Neutrophil (primary cell): ENCODE measurements at regions not wholly inside any gene's neighbourhood (a gene's known extent, or its start where the extent isn't known, plus 50 kb on each side); places are given as distances from the start of the nearest gene placed in this dataset.
"Not testable (repeated sequence)": the region's sequence is repeated elsewhere in the genome, so short reads cannot be mapped to it uniquely, and the experiment has no call there.

Experiments used
- H3K27ac ChIP-seq: fragments of 200-600 bp; sonication (generic); 2 replicates; pipeline ENCODE4 v1.5.1; 2016; ENCODE audit warnings: mild to moderate bottlenecking, moderate library complexity
- H3K27me3 ChIP-seq: fragments of 200-600 bp; sonication (generic); 2 replicates; pipeline ENCODE4 v1.6.0; 2016; ENCODE audit warnings: mild to moderate bottlenecking
- H3K36me3 ChIP-seq: fragments of 200-600 bp; sonication (generic); 2 replicates; pipeline ENCODE4 v1.5.1; 2017
- H3K4me1 ChIP-seq, 2 experiments: fragments of 200-600 bp in 1 of 2; sonication (generic) in 1 of 2; 1 replicate in 1 of 2; 2 replicates in 1 of 2; pipeline versions ENCODE4 v1.5.1 to v1.6.1; 2013 to 2016; ENCODE audit warnings: low read depth in 1 of 2, low read length in 1 of 2, mild to moderate bottlenecking in 1 of 2, moderate library complexity in 1 of 2; ENCODE audit not compliant: control insufficient read depth in 1 of 2, insufficient read depth in 1 of 2
- H3K4me3 ChIP-seq, 2 experiments: fragments of 200-600 bp in 1 of 2; sonication (generic) in 1 of 2; 1 replicate in 1 of 2; 2 replicates in 1 of 2; pipeline ENCODE4 v1.5.1; 2013 to 2016; ENCODE audit warnings: low read depth in 1 of 2, low read length in 1 of 2, mild to moderate bottlenecking in 1 of 2, moderate library complexity in 1 of 2
- H3K9me3 ChIP-seq: fragments of 200-600 bp; sonication (generic); 2 replicates; pipeline ENCODE4 v1.5.1; 2016
- TF ChIP-seq, protein P1 (sequence below): fragments of 200-600 bp; sonication (generic); IDR thresholded peaks from 2 replicates; pipeline ENCODE4 v1.5.1; 2016; ENCODE audit warnings: antibody characterized with exemption

DNA sequence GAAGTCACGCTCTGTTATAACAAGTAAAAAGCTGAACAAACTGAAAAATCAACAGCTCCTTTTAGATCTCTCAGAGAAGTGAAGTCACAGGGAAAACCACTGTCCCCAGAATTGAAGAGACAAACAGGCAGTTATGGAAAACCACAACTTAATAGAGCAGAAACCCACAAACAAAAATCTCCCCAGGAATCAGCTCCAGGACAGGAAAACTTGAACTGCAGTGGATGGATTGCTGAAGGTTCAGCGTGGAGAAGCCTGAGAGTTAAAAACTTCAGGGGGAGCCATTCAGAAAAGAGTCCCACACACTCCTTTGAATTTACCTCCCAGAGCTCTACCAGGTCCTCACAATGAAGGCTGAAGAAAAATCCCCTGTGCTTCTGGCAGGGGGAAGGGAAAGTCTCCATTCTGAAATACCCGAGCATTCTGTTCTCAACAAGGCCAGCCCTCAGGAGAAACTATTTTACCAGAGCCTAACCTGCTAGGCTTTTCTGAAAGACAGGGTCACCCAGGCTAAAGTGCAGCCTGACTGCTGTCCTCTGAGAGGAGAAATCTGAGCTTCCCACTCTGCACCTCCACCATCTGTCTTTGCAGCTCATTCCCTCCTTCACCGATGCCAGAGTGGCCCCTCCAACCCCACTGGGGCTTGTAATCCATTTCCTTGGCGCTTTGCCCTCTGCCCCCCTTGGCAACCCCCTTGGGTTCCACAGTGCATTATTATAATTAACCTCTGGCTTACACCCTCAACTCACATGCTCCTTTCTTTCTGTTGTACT lies 65.0 kb upstream of the CCNY start:
- TF ChIP-seq, protein P1, sequence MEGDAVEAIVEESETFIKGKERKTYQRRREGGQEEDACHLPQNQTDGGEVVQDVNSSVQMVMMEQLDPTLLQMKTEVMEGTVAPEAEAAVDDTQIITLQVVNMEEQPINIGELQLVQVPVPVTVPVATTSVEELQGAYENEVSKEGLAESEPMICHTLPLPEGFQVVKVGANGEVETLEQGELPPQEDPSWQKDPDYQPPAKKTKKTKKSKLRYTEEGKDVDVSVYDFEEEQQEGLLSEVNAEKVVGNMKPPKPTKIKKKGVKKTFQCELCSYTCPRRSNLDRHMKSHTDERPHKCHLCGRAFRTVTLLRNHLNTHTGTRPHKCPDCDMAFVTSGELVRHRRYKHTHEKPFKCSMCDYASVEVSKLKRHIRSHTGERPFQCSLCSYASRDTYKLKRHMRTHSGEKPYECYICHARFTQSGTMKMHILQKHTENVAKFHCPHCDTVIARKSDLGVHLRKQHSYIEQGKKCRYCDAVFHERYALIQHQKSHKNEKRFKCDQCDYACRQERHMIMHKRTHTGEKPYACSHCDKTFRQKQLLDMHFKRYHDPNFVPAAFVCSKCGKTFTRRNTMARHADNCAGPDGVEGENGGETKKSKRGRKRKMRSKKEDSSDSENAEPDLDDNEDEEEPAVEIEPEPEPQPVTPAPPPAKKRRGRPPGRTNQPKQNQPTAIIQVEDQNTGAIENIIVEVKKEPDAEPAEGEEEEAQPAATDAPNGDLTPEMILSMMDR, result no peak
- no peaks in the 10 kb centered on the region for H3K27me3 ChIP-seq
- no peaks in the 10 kb centered on the region for H3K36me3 ChIP-seq
- H3K27ac ChIP-seq, result no peak overlapping the region
- no peak overlapping the region for H3K4me3 ChIP-seq
- peaks cover 6 to 12% of the 10 kb centered on the region in 2 experiments for H3K4me1 ChIP-seq
- no peaks in the 10 kb centered on the region for H3K9me3 ChIP-seq

DNA sequence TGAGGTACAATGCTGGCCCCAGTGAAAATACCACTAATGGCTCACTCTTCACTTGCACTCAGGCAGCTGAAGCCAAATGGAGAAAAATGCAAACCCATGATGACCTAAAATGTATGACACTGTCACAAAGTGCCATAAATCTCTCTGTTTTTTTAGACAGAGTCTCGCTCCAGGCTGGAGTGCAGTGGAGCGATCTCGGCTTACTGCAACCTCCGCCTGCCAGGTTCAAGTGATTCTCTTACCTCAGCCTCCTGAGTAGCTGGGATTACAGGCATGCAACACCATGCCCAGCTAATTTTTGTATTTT lies 64.5 kb upstream of the CCNY start:
- not testable (repeated sequence) for H3K4me3 ChIP-seq, H3K27ac ChIP-seq, H3K27me3 ChIP-seq, H3K36me3 ChIP-seq, H3K9me3 ChIP-seq
- peaks cover 11 to 15% of the 10 kb centered on the region in 2 experiments for H3K4me1 ChIP-seq

DNA sequence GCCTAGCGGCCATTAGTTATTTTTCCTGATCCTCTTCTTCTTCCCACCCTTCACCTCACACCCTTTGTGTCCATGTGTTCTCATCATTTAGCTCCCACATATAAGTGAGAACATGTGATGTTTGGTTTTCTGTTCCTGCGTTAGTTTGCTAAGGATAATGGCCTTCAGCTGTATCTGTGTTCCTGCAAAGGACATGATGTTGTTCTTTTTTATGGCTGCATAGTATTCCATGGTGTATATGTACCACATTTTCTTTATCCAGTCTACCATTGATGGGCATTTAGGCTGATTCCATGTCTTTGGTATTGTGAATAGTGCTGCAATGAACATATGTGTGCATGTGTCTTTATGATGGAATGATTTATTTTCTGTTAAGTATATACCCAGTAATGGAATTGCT lies 63.9 kb upstream of the CCNY start:
- not testable (repeated sequence) for H3K27ac ChIP-seq, H3K4me3 ChIP-seq, H3K36me3 ChIP-seq, H3K9me3 ChIP-seq, H3K27me3 ChIP-seq
- peaks cover 17 to 18% of the 10 kb centered on the region in 2 experiments for H3K4me1 ChIP-seq

DNA sequence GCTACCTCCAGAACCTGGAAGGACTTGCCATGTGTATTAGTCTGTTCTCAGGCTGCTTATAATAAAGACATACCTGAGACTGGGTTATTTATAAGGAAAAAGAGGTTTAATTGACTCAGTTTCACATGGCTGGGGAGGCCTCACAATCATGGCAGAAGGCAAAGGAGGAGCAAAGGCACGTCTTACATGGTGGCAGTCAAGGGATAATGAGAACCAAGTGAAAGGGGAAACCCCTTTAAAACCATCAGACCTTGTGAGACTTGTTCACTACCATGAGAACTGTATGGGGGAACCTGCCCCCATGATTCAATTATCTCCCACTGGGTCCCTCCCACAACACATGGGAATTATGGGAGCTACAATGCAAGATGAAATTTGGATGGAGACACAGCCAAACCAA lies 62.3 kb upstream of the CCNY start:
- not testable (repeated sequence) for H3K36me3 ChIP-seq, H3K27me3 ChIP-seq, H3K9me3 ChIP-seq, H3K27ac ChIP-seq, H3K4me3 ChIP-seq
- peaks cover 16 to 20% of the 10 kb centered on the region in 2 experiments for H3K4me1 ChIP-seq

DNA sequence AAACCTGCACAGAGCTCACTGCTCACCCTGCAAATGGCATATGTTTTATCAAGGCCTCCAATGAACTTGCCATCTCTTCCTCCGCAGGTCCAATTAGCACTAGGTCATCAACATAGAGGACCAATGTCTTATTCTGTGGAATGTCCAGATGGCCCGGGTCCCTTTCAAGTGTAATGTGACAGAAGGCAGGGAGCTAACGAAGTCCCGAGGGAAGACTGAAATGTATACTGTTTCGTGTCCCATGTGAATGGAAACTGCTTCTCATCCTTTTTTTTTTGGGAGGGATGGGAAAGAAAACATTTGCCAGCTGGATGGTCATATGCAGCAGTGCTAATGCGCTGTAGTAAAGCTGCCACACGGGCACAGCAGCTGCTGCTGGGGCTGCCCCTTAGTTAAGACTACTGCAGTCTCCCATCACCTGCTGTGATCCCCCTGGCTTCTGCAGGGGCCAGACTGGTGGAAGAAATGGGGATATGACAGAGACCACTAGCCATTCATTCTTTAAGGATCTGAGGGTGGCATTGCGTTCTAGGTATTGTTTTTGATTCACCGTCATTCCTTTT lies 61.7 kb upstream of the CCNY start:
- Histone ChIP-seq H3K9me3 (no peaks in the 10 kb centered on the region), H3K36me3 (no peaks in the 10 kb centered on the region), H3K27me3 (no peaks in the 10 kb centered on the region), H3K4me1 (peaks cover 15 to 18% of the 10 kb centered on the region in 2 experiments), H3K27ac (no peak overlapping the region), H3K4me3 (no peak overlapping the region)
- TF ChIP-seq, protein P1, result no peak

DNA sequence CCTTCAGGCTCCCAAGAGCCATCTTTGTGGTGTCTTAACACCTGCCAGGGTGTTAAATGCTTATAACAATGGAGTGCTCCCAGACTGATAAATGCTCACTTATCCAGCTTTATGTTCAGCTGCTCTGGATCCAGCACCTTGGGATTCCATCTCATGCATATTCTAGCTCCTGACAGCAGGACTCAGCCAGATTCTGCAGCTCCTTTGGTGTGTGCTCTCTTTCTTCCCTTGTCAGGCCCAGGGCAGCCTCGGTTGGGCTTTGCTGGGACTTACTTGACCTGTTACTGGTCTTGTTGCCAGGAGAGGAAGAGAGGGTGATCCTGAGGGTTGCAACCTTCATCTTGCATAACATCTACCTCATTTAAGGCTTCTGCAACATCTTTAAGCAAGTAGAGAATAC lies 59.4 kb upstream of the CCNY start:
- no peaks in the 10 kb centered on the region for H3K27me3 ChIP-seq
- H3K9me3 ChIP-seq, result no peaks in the 10 kb centered on the region
- H3K4me1 ChIP-seq, result peaks cover 15 to 18% of the 10 kb centered on the region in 2 experiments
- peak overlapping the region; percentile 57 for H3K27ac ChIP-seq
- no peaks in the 10 kb centered on the region for H3K36me3 ChIP-seq
- H3K4me3 ChIP-seq, result no peak overlapping the region
- TF ChIP-seq, protein P1, result no peak

DNA sequence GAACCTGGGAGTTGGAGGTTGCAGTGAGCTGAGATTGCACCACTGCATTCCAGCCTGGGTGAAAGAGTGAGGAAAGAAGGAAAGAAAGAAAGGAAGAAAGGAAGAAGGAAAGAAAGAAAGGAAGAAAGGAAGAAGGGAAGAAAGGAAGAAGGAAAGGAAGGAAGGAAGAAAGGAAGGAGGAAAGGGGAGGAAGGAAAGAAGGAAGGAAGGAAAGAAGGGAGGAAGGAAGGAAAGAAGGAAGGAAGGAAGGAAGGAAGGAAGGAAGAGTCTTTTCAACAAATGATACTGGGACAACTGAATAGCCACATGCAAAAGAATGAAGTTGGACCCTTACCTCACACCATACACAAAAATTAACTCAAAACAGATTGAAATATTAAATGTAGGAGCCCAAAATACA lies 56.1 kb upstream of the CCNY start:
- H3K27ac ChIP-seq, H3K4me3 ChIP-seq, H3K27me3 ChIP-seq, H3K9me3 ChIP-seq, H3K36me3 ChIP-seq: not testable (repeated sequence)
- peaks cover 15 to 18% of the 10 kb centered on the region in 2 experiments for H3K4me1 ChIP-seq
